SH-SY5Y (cell line): ENCODE measurements at regions not wholly inside any gene's neighbourhood (a gene's known extent, or its start where the extent isn't known, plus 50 kb on each side); places are given as distances from the start of the nearest gene placed in this dataset.

ENCODE experiments used
- GATA2 ChIP-seq: IDR thresholded peaks from 2 replicates; pipeline ENCODE4 v1.6.1; 2011; ENCODE audit warnings: mild to moderate bottlenecking, low read depth, low read length
- GATA3 ChIP-seq: IDR thresholded peaks from 2 replicates; pipeline ENCODE4 v1.6.1; 2011; ENCODE audit warnings: low read depth, mild to moderate bottlenecking, low read length, moderate library complexity

GRCh38 chr1:184284900-184285299 is 101.9 kb upstream of the C1orf21 start:
- no peak for TF ChIP-seq GATA2
- TF ChIP-seq GATA3, result no peak
